BJ (cell line): ENCODE measurements at regions not wholly inside any gene's neighbourhood (a gene's known extent, or its start where the extent isn't known, plus 50 kb on each side); places are given as distances from the start of the nearest gene placed in this dataset.

ENCODE experiments used
- CTCF ChIA-PET: fragments of 350-600 bp; formaldehyde crosslinking; extraction: SDS; loops from one replicate; lab custom pipeline; 2021; ENCODE audit warnings: antibody characterized with exemption, inconsistent platforms; lab: Yijun Ruan, JAX
- POLR2A ChIA-PET: fragments of 300-600 bp; sonication (Branson Sonifier 250); formaldehyde crosslinking; extraction: SDS; loops from one replicate; lab custom pipeline; 2021; ENCODE audit warnings: antibody characterized with exemption; lab: Charles Lee
- DNase-seq: peaks from one replicate; pipeline ENCODE4 v3.0.0-alpha.2; 2011; ENCODE audit warnings: low read depth
- H3K27me3 ChIP-seq: 2 replicates; pipeline ENCODE4 v1.6.0; 2011; ENCODE audit warnings: low read length; ENCODE audit not compliant: control insufficient read depth, insufficient read depth
- H3K36me3 ChIP-seq: 2 replicates; pipeline ENCODE4 v1.5.1; 2011; ENCODE audit warnings: low read length; ENCODE audit not compliant: control insufficient read depth, insufficient read depth
- H3K4me3 ChIP-seq: 2 replicates; pipeline ENCODE4 v1.5.1; 2011; ENCODE audit warnings: low read depth, mild to moderate bottlenecking, control low read depth, low read length
- CTCF ChIP-seq: IDR thresholded peaks from 2 replicates; pipeline ENCODE4 v1.5.1; 2011; ENCODE audit warnings: low read depth, mild to moderate bottlenecking, control low read depth, inconsistent platforms, low read length, moderate library complexity; ENCODE audit not compliant: insufficient read depth

- no peak for DNase-seq
- CTCF ChIA-PET = no interaction called here
These were observed 686.1 kb downstream of the KCNJ3 start for GRCh38 chr2:155384555-155385123.

GRCh38 chr2:155382776-155383175 is 684.3 kb downstream of the KCNJ3 start:
- POLR2A ChIA-PET = no interaction called here

More at GRCh38 chr2:155384555-155385123, 686.1 kb downstream of the KCNJ3 start:
- Histone ChIP-seq H3K27me3 (no peaks in the 10 kb centered on the region), H3K36me3 (no peaks in the 10 kb centered on the region), H3K4me3 (no peak overlapping the region)
- no peak for TF ChIP-seq CTCF
- POLR2A ChIA-PET = interaction anchor here (0.6 kb wide), 1 partner anchor 1814 kb away, joined by 5 read pairs; no protein-coding TSS in a partner anchor

GRCh38 chr2:155381436-155381835 is 682.9 kb downstream of the KCNJ3 start:
- TF ChIP-seq CTCF = no peak
- no peaks in the 10 kb centered on the region for H3K27me3 ChIP-seq
- POLR2A ChIA-PET = no interaction called here
- H3K4me3 ChIP-seq = no peak overlapping the region
- CTCF ChIA-PET = no interaction called here
- no peaks in the 10 kb centered on the region for H3K36me3 ChIP-seq
- DNase-seq = no peak

More at GRCh38 chr2:155382776-155383175, 684.3 kb downstream of the KCNJ3 start:
- CTCF ChIA-PET = no interaction called here
- no peak for TF ChIP-seq CTCF
- no peaks in the 10 kb centered on the region for H3K36me3 ChIP-seq
- H3K27me3 ChIP-seq = no peaks in the 10 kb centered on the region
- no peak for DNase-seq
- no peak overlapping the region for H3K4me3 ChIP-seq

- TF ChIP-seq CTCF = no peak
- POLR2A ChIA-PET = no interaction called here
- no peak overlapping the region for H3K4me3 ChIP-seq
- no peak for DNase-seq
- CTCF ChIA-PET = interaction anchor here (1.3 kb wide), 1 partner anchor 10 kb away, joined by 3 read pairs; no protein-coding TSS in a partner anchor
- no peaks in the 10 kb centered on the region for H3K27me3 ChIP-seq
- H3K36me3 ChIP-seq = no peaks in the 10 kb centered on the region
These were observed 681.0 kb downstream of the KCNJ3 start for GRCh38 chr2:155379494-155379893.

- Histone ChIP-seq H3K4me3 (no peak overlapping the region), H3K27me3 (no peaks in the 10 kb centered on the region), H3K36me3 (no peaks in the 10 kb centered on the region)
- TF ChIP-seq CTCF = no peak
- CTCF ChIA-PET = interaction anchor here (0.6 to 1.3 kb wide), 3 partner anchors 1211 to 1958 kb away, joined by 3 read pairs; no protein-coding TSS in a partner anchor
- no peak for DNase-seq
- POLR2A ChIA-PET = no interaction called here
These were observed 679.5 kb downstream of the KCNJ3 start for GRCh38 chr2:155377931-155378444.
